Urinary bladder (tissue), 3 donors: ENCODE measurements at regions not wholly inside any gene's neighbourhood (a gene's known extent, or its start where the extent isn't known, plus 50 kb on each side); places are given as distances from the start of the nearest gene placed in this dataset.
"Not testable (repeated sequence)": the region's sequence is repeated elsewhere in the genome, so short reads cannot be mapped to it uniquely, and the experiment has no call there.

ENCODE experiments used
- DNase-seq: peaks from one replicate; pipeline ENCODE4 v3.0.0-alpha.2; 2015; ENCODE audit errors: extremely low spot score
- H3K27ac ChIP-seq: one replicate; pipeline ENCODE4 v1.5.1; 2013; ENCODE audit warnings: low read depth, mild to moderate bottlenecking, moderate library complexity
- H3K36me3 ChIP-seq: one replicate; pipeline ENCODE4 v1.6.1; 2013; ENCODE audit warnings: mild to moderate bottlenecking, moderate library complexity; ENCODE audit not compliant: insufficient read depth
- H3K4me1 ChIP-seq: one replicate; pipeline ENCODE4 v1.6.1; 2013; ENCODE audit warnings: mild to moderate bottlenecking, moderate library complexity; ENCODE audit not compliant: insufficient read depth
- H3K4me3 ChIP-seq: one replicate; pipeline ENCODE4 v1.5.1; 2013; ENCODE audit warnings: low read depth, low read length
- WGBS: extraction: QIAGEN DNeasy Blood & Tissue Kit; methylation state at CpG from one replicate; pipeline ENCODE4 v1.1.7; 2013; 5-methylcytosine and 5-hydroxymethylcytosine counted together
- donor health status: healthy with polysubstance abuse.
- donor health status: healthy.

GRCh38 chr13:60663788-60664187 is 266.8 kb downstream of the TDRD3 start:
- Histone ChIP-seq H3K4me3 (no peak overlapping the region), H3K27ac (no peak overlapping the region), H3K4me1 (no peaks in the 10 kb centered on the region), H3K36me3 (no peaks in the 10 kb centered on the region)
- WGBS: 94% methylated on average over 4 of the region's 4 CpGs
- no peak for DNase-seq

GRCh38 chr13:60662595-60662994 is 265.6 kb downstream of the TDRD3 start:
- Histone ChIP-seq H3K4me3 (no peak overlapping the region), H3K27ac (no peak overlapping the region), H3K4me1 (no peaks in the 10 kb centered on the region), H3K36me3 (no peaks in the 10 kb centered on the region)
- WGBS: 98% methylated on average over 1 of the region's 1 CpG
- DNase-seq: no peak

- Histone ChIP-seq H3K36me3 (no peaks in the 10 kb centered on the region), H3K4me1 (no peaks in the 10 kb centered on the region), H3K4me3 (no peak overlapping the region), H3K27ac (no peak overlapping the region)
- 61% methylated on average over 3 of the region's 3 CpGs for WGBS
- DNase-seq: no peak
Measured at GRCh38 chr13:60661521-60661920, 264.5 kb downstream of the TDRD3 start.

- not testable (repeated sequence) for H3K27ac ChIP-seq, H3K4me3 ChIP-seq, DNase-seq, H3K36me3 ChIP-seq, H3K4me1 ChIP-seq
- WGBS: 84% methylated on average over 1 of the region's 1 CpG
Measured at GRCh38 chr13:60657586-60657985, 260.6 kb downstream of the TDRD3 start.

GRCh38 chr13:60655256-60655655 is 258.2 kb downstream of the TDRD3 start:
- Histone ChIP-seq H3K27ac (no peak overlapping the region), H3K36me3 (no peaks in the 10 kb centered on the region), H3K4me3 (no peak overlapping the region), H3K4me1 (no peaks in the 10 kb centered on the region)
- no peak for DNase-seq
- WGBS: 72% methylated on average over 4 of the region's 4 CpGs

GRCh38 chr13:60654415-60654814 is 257.4 kb downstream of the TDRD3 start:
- Histone ChIP-seq H3K4me1 (no peaks in the 10 kb centered on the region), H3K27ac (no peak overlapping the region), H3K4me3 (no peak overlapping the region), H3K36me3 (no peaks in the 10 kb centered on the region)
- no peak for DNase-seq
- WGBS: 29% methylated on average over 1 of the region's 1 CpG

GRCh38 chr13:60647547-60647946 is 250.5 kb downstream of the TDRD3 start:
- no peak overlapping the region for H3K4me3 ChIP-seq
- no peaks in the 10 kb centered on the region for H3K4me1 ChIP-seq
- H3K36me3 ChIP-seq: no peaks in the 10 kb centered on the region
- no peak for DNase-seq
- no peak overlapping the region for H3K27ac ChIP-seq

- no peak for DNase-seq
- WGBS: 75% methylated on average over 3 of the region's 3 CpGs
- H3K4me1 ChIP-seq: no peaks in the 10 kb centered on the region
- no peak overlapping the region for H3K4me3 ChIP-seq
- H3K36me3 ChIP-seq: no peaks in the 10 kb centered on the region
- H3K27ac ChIP-seq: no peak overlapping the region
Measured at GRCh38 chr13:60646620-60647019, 249.6 kb downstream of the TDRD3 start.

- Histone ChIP-seq H3K27ac (no peak overlapping the region), H3K36me3 (no peaks in the 10 kb centered on the region), H3K4me3 (no peak overlapping the region), H3K4me1 (no peaks in the 10 kb centered on the region)
- WGBS: 90% methylated on average over 3 of the region's 3 CpGs
- no peak for DNase-seq
Measured at GRCh38 chr13:60645676-60646075, 248.7 kb downstream of the TDRD3 start.

- no peak overlapping the region for H3K27ac ChIP-seq
- WGBS: 20% methylated on average over 4 of the region's 4 CpGs
- DNase-seq: no peak
- no peak overlapping the region for H3K4me3 ChIP-seq
- H3K36me3 ChIP-seq: no peaks in the 10 kb centered on the region
- no peaks in the 10 kb centered on the region for H3K4me1 ChIP-seq
Measured at GRCh38 chr13:60642552-60642951, 245.5 kb downstream of the TDRD3 start.

- 73% methylated on average over 5 of the region's 5 CpGs for WGBS
- DNase-seq: no peak
- no peak overlapping the region for H3K27ac ChIP-seq
- H3K4me1 ChIP-seq: no peaks in the 10 kb centered on the region
- H3K4me3 ChIP-seq: no peak overlapping the region
- H3K36me3 ChIP-seq: no peaks in the 10 kb centered on the region
Measured at GRCh38 chr13:60629158-60629557, 232.1 kb downstream of the TDRD3 start.

GRCh38 chr13:60627071-60627686 is 230.2 kb downstream of the TDRD3 start:
- no peak overlapping the region for H3K4me3 ChIP-seq
- no peaks in the 10 kb centered on the region for H3K4me1 ChIP-seq
- no peak for DNase-seq
- 56% methylated on average over 8 of the region's 8 CpGs for WGBS
- H3K27ac ChIP-seq: no peak overlapping the region
- no peaks in the 10 kb centered on the region for H3K36me3 ChIP-seq
